H9 (cell line): ENCODE measurements at regions not wholly inside any gene's neighbourhood (a gene's known extent, or its start where the extent isn't known, plus 50 kb on each side); places are given as distances from the start of the nearest gene placed in this dataset.

Experiments used
- DNase-seq: peaks from one replicate; pipeline ENCODE4 v3.0.0-alpha.2; 2017
- H2AFZ ChIP-seq: one replicate; pipeline ENCODE4 v1.6.1; 2013; ENCODE audit warnings: mild to moderate bottlenecking, low read length, control low read depth, moderate library complexity
- H2AK5ac ChIP-seq: 2 replicates; pipeline ENCODE4 v1.6.1; 2013; ENCODE audit warnings: low read length, control low read depth, mixed read lengths; ENCODE audit not compliant: insufficient read length
- H2BK120ac ChIP-seq: one replicate; pipeline ENCODE4 v1.6.1; 2013; ENCODE audit warnings: low read depth, mild to moderate bottlenecking, low read length, control low read depth, inconsistent platforms; ENCODE audit not compliant: poor library complexity, severe bottlenecking
- H2BK12ac ChIP-seq: 2 replicates; pipeline ENCODE4 v1.6.1; 2013; ENCODE audit warnings: low read length, control low read depth, mixed read lengths, low read depth; ENCODE audit not compliant: insufficient read length
- H2BK15ac ChIP-seq: 2 replicates; pipeline ENCODE4 v1.6.1; 2013; ENCODE audit warnings: low read depth, low read length, control low read depth
- H2BK20ac ChIP-seq: one replicate; pipeline ENCODE4 v1.6.1; 2013; ENCODE audit warnings: low read depth, mild to moderate bottlenecking, low read length, control low read depth, inconsistent platforms; ENCODE audit not compliant: poor library complexity, severe bottlenecking
- H2BK5ac ChIP-seq: 2 replicates; pipeline ENCODE4 v1.6.1; 2013; ENCODE audit warnings: low read length, control low read depth, mixed read lengths; ENCODE audit not compliant: insufficient read length
- H3K14ac ChIP-seq: 2 replicates; pipeline ENCODE4 v1.6.1; 2013; ENCODE audit warnings: low read length, control low read depth; ENCODE audit not compliant: insufficient read depth
- H3K18ac ChIP-seq: 2 replicates; pipeline ENCODE4 v1.6.1; 2013; ENCODE audit warnings: low read depth, mild to moderate bottlenecking, mixed read lengths, low read length, control low read depth; ENCODE audit not compliant: insufficient read length
- H3K23ac ChIP-seq: 2 replicates; pipeline ENCODE4 v1.6.1; 2013; ENCODE audit warnings: low read length, control low read depth, mixed read lengths, low read depth; ENCODE audit not compliant: insufficient read length
- H3K23me2 ChIP-seq: 2 replicates; pipeline ENCODE4 v1.6.1; 2013; ENCODE audit warnings: low read depth, mild to moderate bottlenecking, mixed read lengths, low read length, control low read depth; ENCODE audit not compliant: insufficient read length, poor library complexity, severe bottlenecking
- H3K27ac ChIP-seq: 2 replicates; pipeline ENCODE4 v1.5.1; 2013; ENCODE audit warnings: low read length, control low read depth, mixed read lengths, low read depth; ENCODE audit not compliant: insufficient read length
- H3K27me3 ChIP-seq: 2 replicates; pipeline ENCODE4 v1.6.1; 2013; ENCODE audit warnings: low read length, control low read depth, inconsistent platforms; ENCODE audit not compliant: insufficient read depth
- H3K4ac ChIP-seq: 2 replicates; pipeline ENCODE4 v1.6.1; 2013; ENCODE audit warnings: low read depth, mild to moderate bottlenecking, control low read depth, inconsistent platforms, low read length, moderate library complexity
- H3K4me1 ChIP-seq: 2 replicates; pipeline ENCODE4 v1.6.1; 2013; ENCODE audit warnings: low read length, control low read depth, inconsistent platforms; ENCODE audit not compliant: insufficient read depth
- H3K4me2 ChIP-seq: 2 replicates; pipeline ENCODE4 v1.6.1; 2013; ENCODE audit warnings: low read length, control low read depth, mixed read lengths; ENCODE audit not compliant: insufficient read length, insufficient read depth
- H3K56ac ChIP-seq: 2 replicates; pipeline ENCODE4 v1.6.1; 2013; ENCODE audit warnings: low read depth, mild to moderate bottlenecking, mixed read lengths, low read length, control low read depth; ENCODE audit not compliant: insufficient read length
- H3K79me1 ChIP-seq: 2 replicates; pipeline ENCODE4 v1.6.1; 2013; ENCODE audit warnings: low read depth, mild to moderate bottlenecking, moderate library complexity, low read length, control low read depth, inconsistent platforms; ENCODE audit not compliant: insufficient read depth, poor library complexity, severe bottlenecking
- H3K79me2 ChIP-seq: 2 replicates; pipeline ENCODE4 v1.6.1; 2013; ENCODE audit warnings: low read length, control low read depth, inconsistent platforms; ENCODE audit not compliant: insufficient read depth
- H3K9ac ChIP-seq: 2 replicates; pipeline ENCODE4 v1.6.1; 2013; ENCODE audit warnings: low read length, control low read depth, mixed read lengths; ENCODE audit not compliant: insufficient read length; ENCODE audit errors: extremely low read depth
- H3K9me3 ChIP-seq: one replicate; pipeline ENCODE4 v1.6.1; 2013; ENCODE audit warnings: low read depth, low read length, inconsistent platforms; ENCODE audit not compliant: control insufficient read depth
- H3T11ph ChIP-seq: one replicate; pipeline ENCODE4 v1.6.1; 2013; ENCODE audit warnings: mild to moderate bottlenecking, low read length, control low read depth, inconsistent platforms
- H4K20me1 ChIP-seq: one replicate; pipeline ENCODE4 v1.6.1; 2013; ENCODE audit not compliant: control insufficient read depth, insufficient read length, insufficient read depth
- H4K5ac ChIP-seq: 2 replicates; pipeline ENCODE4 v1.6.1; 2013; ENCODE audit warnings: low read depth, mild to moderate bottlenecking, mixed read lengths, low read length, control low read depth; ENCODE audit not compliant: insufficient read length
- H4K8ac ChIP-seq: replicated peaks from 2 replicates; pipeline ENCODE4 v1.6.1; 2013; ENCODE audit warnings: low read length, control low read depth, mixed read lengths, low read depth; ENCODE audit not compliant: insufficient read length
- H4K91ac ChIP-seq: 2 replicates; pipeline ENCODE4 v1.6.1; 2013; ENCODE audit warnings: low read depth, mild to moderate bottlenecking, moderate library complexity, mixed read lengths, low read length, control low read depth; ENCODE audit not compliant: insufficient read length
- H3K27ac Mint-ChIP-seq, 3 experiments: 2 replicates in 2 of 3; 3 replicates in 1 of 3; pipeline ENCODE4 v1.8.0; 2020 to 2021; ENCODE audit warnings: mixed read lengths in 3 of 3, mild to moderate bottlenecking in 1 of 3, moderate library complexity in 1 of 3
- H3K27me3 Mint-ChIP-seq: 2 replicates; pipeline ENCODE4 v1.8.0; 2021; ENCODE audit warnings: low read depth, mild to moderate bottlenecking, moderate library complexity, mixed read lengths
- H3K36me3 Mint-ChIP-seq, 3 experiments: 2 replicates in 2 of 3; 3 replicates in 1 of 3; pipeline ENCODE4 v1.8.0; 2020 to 2021; ENCODE audit warnings: low read depth in 3 of 3, mixed read lengths in 3 of 3; ENCODE audit not compliant: insufficient read depth in 1 of 3
- H3K4me1 Mint-ChIP-seq, 2 experiments: 2 replicates each; pipeline ENCODE4 v1.8.0; 2020; ENCODE audit warnings: mixed read lengths in 2 of 2
- H3K4me3 Mint-ChIP-seq, 2 experiments: 2 replicates in 1 of 2; 3 replicates in 1 of 2; pipeline ENCODE4 v1.8.0; 2020 to 2021; ENCODE audit warnings: mild to moderate bottlenecking in 2 of 2, mixed read lengths in 2 of 2, moderate library complexity in 1 of 2
- H3K9me3 Mint-ChIP-seq, 2 experiments: 2 replicates in 1 of 2; 3 replicates in 1 of 2; pipeline ENCODE4 v1.8.0; 2020; ENCODE audit warnings: mild to moderate bottlenecking in 2 of 2, mixed read lengths in 2 of 2, moderate library complexity in 1 of 2
- CTCF ChIP-seq: fragments of 200-600 bp; sonication (generic); conservative IDR thresholded peaks from 3 replicates; pipeline ENCODE4 v1.8.0; 2021; ENCODE audit warnings: antibody characterized with exemption, mild to moderate bottlenecking
- WGBS: extraction: QIAGEN DNeasy Blood & Tissue Kit; methylation state at CpG from one replicate; pipeline ENCODE4 v1.1.7; 2013; ENCODE audit warnings: missing lambda C conversion rate, low lambda C conversion rate, mixed read lengths; ENCODE audit not compliant: insufficient read length; ENCODE audit errors: extremely low coverage; 5-methylcytosine and 5-hydroxymethylcytosine counted together

- no peak overlapping the region for H2BK5ac ChIP-seq
Measured at GRCh38 chr1:59018446-59018845, 234.6 kb upstream of the JUN start.

More at GRCh38 chr1:59018446-59018845, 234.6 kb upstream of the JUN start:
- Histone ChIP-seq H3K9me3 (no peaks in the 10 kb centered on the region), H3K18ac (no peak overlapping the region), H3K23me2 (no peaks in the 10 kb centered on the region), H3K27me3 (no peaks in the 10 kb centered on the region), H3T11ph (no peak overlapping the region), H3K79me2 (no peaks in the 10 kb centered on the region), H2BK20ac (no peak overlapping the region), H3K4me2 (no peak overlapping the region), H2BK12ac (no peak overlapping the region), H3K56ac (no peak overlapping the region), H3K79me1 (no peaks in the 10 kb centered on the region), H3K23ac (no peak overlapping the region), H3K4ac (no peak overlapping the region), H4K8ac (no peak overlapping the region), H3K9ac (no peak overlapping the region), H2AFZ (no peak overlapping the region), H4K20me1 (no peaks in the 10 kb centered on the region), H2AK5ac (no peak overlapping the region), H3K4me1 (no peaks in the 10 kb centered on the region; the same call in 1 of the 2 replicates), H3K14ac (no peak overlapping the region), H4K91ac (no peak overlapping the region), H2BK15ac (no peak overlapping the region), H3K27ac (no peak overlapping the region), H2BK120ac (no peak overlapping the region), H4K5ac (no peak overlapping the region)
- peaks cover 3% of the 10 kb centered on the region for H3K27me3 Mint-ChIP-seq
- peaks cover 29 to 34% of the 10 kb centered on the region in 2 experiments for H3K4me1 Mint-ChIP-seq
- no peak for DNase-seq
- H3K27ac Mint-ChIP-seq = no peak overlapping the region
- H3K36me3 Mint-ChIP-seq = peaks cover 0 to 12% (median 0%) of the 10 kb centered on the region in 3 experiments; a peak in 5 of 7 replicates
- no peak for TF ChIP-seq CTCF
- H3K9me3 Mint-ChIP-seq = peaks cover 5 to 6% of the 10 kb centered on the region in 2 experiments; a peak in 2 of 5 replicates
- no CpG with 5 or more reads among the region's 6 CpGs for WGBS
- H3K4me3 Mint-ChIP-seq = no peak overlapping the region
